ENCODE measurements at regions not wholly inside any gene's neighbourhood (a gene's known extent, or its start where the extent isn't known, plus 50 kb on each side); places are given as distances from the start of the nearest gene placed in this dataset.
A peak's percentile ranks its signal among the peaks of the same experiment; 100 is the strongest.

GRCh38 chr4:104870495-104871233 lies 276.0 kb upstream of the TET2 start (continued):
- TF ChIP-seq TP53 (CRISPR knock-in tag; IDR thresholded peaks at IDR 0.05): no peak
- TF ChIP-seq POLR2A (IDR thresholded peaks at IDR 0.05; ENCODE audit: low read length): no peak

- no peaks in the 10 kb centered on the region for H3K4me1 ChIP-seq
- ATAC-seq: no peak
- FAIRE-seq: peak; percentile 39
- TF ChIP-seq CBX2 (IDR thresholded peaks at IDR 0.05; ENCODE audit: borderline replicate concordance, low read depth): no peak
- no peak for TF ChIP-seq ZC3H11A (IDR thresholded peaks at IDR 0.05)
- TF ChIP-seq KDM1A (IDR thresholded peaks at IDR 0.05; ENCODE audit: low read depth): no peak
- no peak for TF ChIP-seq NFE2L2 (conservative IDR thresholded peaks at IDR 0.05; ENCODE audit: low read length)
- TF ChIP-seq HOXA7 (CRISPR knock-in tag; IDR thresholded peaks at IDR 0.05): no peak
- TF ChIP-seq ZNF302 (CRISPR knock-in tag; IDR thresholded peaks at IDR 0.05): no peak
- no peak for TF ChIP-seq RFX5 (IDR thresholded peaks at IDR 0.05)
- no peak for TF ChIP-seq JUN (IDR thresholded peaks at IDR 0.05)
- TF ChIP-seq CEBPB (IDR thresholded peaks at IDR 0.05): no peak
- TF ChIP-seq EP300 (IDR thresholded peaks at IDR 0.05): no peak
- no peak for TF ChIP-seq POLR2A (IDR thresholded peaks at IDR 0.05; ENCODE audit: low read length)
- no peak for TF ChIP-seq ZFP36 (IDR thresholded peaks at IDR 0.05; ENCODE audit: borderline replicate concordance, partially characterized antibody)
- no peak for TF ChIP-seq HDAC2 (IDR thresholded peaks at IDR 0.05)
- TF ChIP-seq EHF (CRISPR knock-in tag; IDR thresholded peaks at IDR 0.05): no peak
- TF ChIP-seq EHMT2 (IDR thresholded peaks at IDR 0.05; ENCODE audit: low read depth): no peak
- no peak for TF ChIP-seq TFCP2L1 (CRISPR knock-in tag; IDR thresholded peaks at IDR 0.05)
- TF ChIP-seq ZSCAN20 (CRISPR knock-in tag; IDR thresholded peaks at IDR 0.05): no peak
- no peaks in the 10 kb centered on the region for H3K9me3 ChIP-seq
- DNase-seq (ENCODE audit: low read depth in 1 of 2, low spot score in 1 of 2): no peak
- CTCF ChIA-PET: no interaction called here
- no peak overlapping the region for H3K4me3 ChIP-seq
- POLR2A ChIA-PET: no interaction called here
- H3K4me2 ChIP-seq: no peak overlapping the region
- no peak overlapping the region for H3K27ac ChIP-seq
Observed at GRCh38 chr4:104878936-104879335, 267.7 kb upstream of the TET2 start.

GRCh38 chr4:104879367-104879766 lies 267.3 kb upstream of the TET2 start:
- 58% methylated on average over 4 of the region's 4 CpGs for WGBS (ENCODE audit: missing lambda C conversion rate)
- H3K27ac ChIP-seq: no peak overlapping the region
- no peak for ATAC-seq
- ChIA-PET CTCF (no interaction called here), POLR2A (no interaction called here)
- FAIRE-seq: no peak
- H3K4me2 ChIP-seq: no peak overlapping the region
- TF ChIP-seq HEYL (CRISPR knock-in tag; IDR thresholded peaks at IDR 0.05): no peak
- no peaks in the 10 kb centered on the region for H3K4me1 ChIP-seq
- no peaks in the 10 kb centered on the region for H3K9me3 ChIP-seq
- no peak for DNase-seq (ENCODE audit: low read depth in 1 of 2, low spot score in 1 of 2)
- H3K4me3 ChIP-seq: no peak overlapping the region

GRCh38 chr4:104879854-104880253 lies 266.8 kb upstream of the TET2 start:
- DNase-seq (ENCODE audit: low read depth in 1 of 2, low spot score in 1 of 2): no peak
- WGBS (ENCODE audit: missing lambda C conversion rate): 63% methylated on average over 2 of the region's 2 CpGs
- Histone ChIP-seq H3K9me3 (no peaks in the 10 kb centered on the region), H3K4me1 (no peaks in the 10 kb centered on the region), H3K4me2 (no peak overlapping the region), H3K27ac (no peak overlapping the region), H3K4me3 (no peak overlapping the region)
- ATAC-seq: no peak
- no peak for FAIRE-seq
- ChIA-PET POLR2A (no interaction called here), CTCF (no interaction called here)
- TF ChIP-seq ZFP36 (IDR thresholded peaks at IDR 0.05; ENCODE audit: borderline replicate concordance, partially characterized antibody) (no peak), RNF2 (IDR thresholded peaks at IDR 0.05; ENCODE audit: borderline replicate concordance, low read depth) (no peak), GATA3 (IDR thresholded peaks at IDR 0.05; ENCODE audit: borderline replicate concordance) (no peak), HOXB5 (CRISPR knock-in tag; IDR thresholded peaks at IDR 0.05) (no peak), ESRRA (IDR thresholded peaks at IDR 0.05; ENCODE audit: borderline replicate concordance, low read length) (no peak), CBX8 (IDR thresholded peaks at IDR 0.05) (no peak), RARB (CRISPR knock-in tag; IDR thresholded peaks at IDR 0.05) (no peak), FOSB (CRISPR knock-in tag; IDR thresholded peaks at IDR 0.05) (no peak), PBX3 (IDR thresholded peaks at IDR 0.05) (no peak), REST (IDR thresholded peaks at IDR 0.05) (no peak), KDM5A (IDR thresholded peaks at IDR 0.05) (no peak), BHLHE40 (IDR thresholded peaks at IDR 0.05; ENCODE audit: low read depth, low read length) (no peak), NR3C1 (IDR thresholded peaks at IDR 0.05) (no peak), ZNF302 (CRISPR knock-in tag; IDR thresholded peaks at IDR 0.05) (no peak), HEYL (CRISPR knock-in tag; IDR thresholded peaks at IDR 0.05) (no peak), MAX (IDR thresholded peaks at IDR 0.05) (no peak), TFCP2L1 (CRISPR knock-in tag; IDR thresholded peaks at IDR 0.05) (no peak), HDAC2 (IDR thresholded peaks at IDR 0.05) (no peak), FOXS1 (CRISPR knock-in tag; IDR thresholded peaks at IDR 0.05) (no peak)

Measured in A549 (cell line).